Caco-2 (cell line): ENCODE measurements at regions not wholly inside any gene's neighbourhood (a gene's known extent, or its start where the extent isn't known, plus 50 kb on each side); places are given as distances from the start of the nearest gene placed in this dataset.

Experiments
- BruUV-seq: library from RNA; stranded (reverse); fragments of 400-500 nt; replicated peaks from 2 replicates; lab custom pipeline; 2021; lab: Mats Ljungman, UMichigan
- CTCF ChIA-PET: fragments of 300-600 bp; sonication (Branson Sonifier 250); formaldehyde crosslinking; loops from one replicate; lab custom pipeline; 2022; ENCODE audit warnings: antibody characterized with exemption; lab: Charles Lee
- POLR2A ChIA-PET: fragments of 300-600 bp; sonication (Branson Sonifier 250); formaldehyde crosslinking; loops from one replicate; lab custom pipeline; 2022; ENCODE audit warnings: antibody characterized with exemption; lab: Charles Lee
- DNase-seq, 2 experiments: peaks; one replicate each; pipeline versions ENCODE4 v3.0.0 to v3.0.0-alpha.2; 2020 to 2022
- H3K27me3 ChIP-seq: replicated peaks from 2 replicates; pipeline ENCODE4 v1.6.0; 2011; ENCODE audit warnings: low read length; ENCODE audit not compliant: control insufficient read depth, insufficient read depth
- H3K36me3 ChIP-seq: 2 replicates; pipeline ENCODE4 v1.5.1; 2011; ENCODE audit warnings: low read length; ENCODE audit not compliant: control insufficient read depth, insufficient read depth
- H3K4me1 ChIP-seq: fragments of 250-450 bp; sonication (Bioruptor Pico); 2 replicates; pipeline ENCODE4 v1.5.1; 2020; ENCODE audit warnings: mild to moderate bottlenecking
- H3K4me3 ChIP-seq: 2 replicates; pipeline ENCODE4 v1.5.1; 2011; ENCODE audit warnings: low read depth, mild to moderate bottlenecking, control low read depth, low read length
- H3K9me3 ChIP-seq: fragments of 250-450 bp; sonication (Bioruptor Pico); 2 replicates; pipeline ENCODE4 v1.5.1; 2020; ENCODE audit warnings: mild to moderate bottlenecking, moderate library complexity
- H3K27ac Mint-ChIP-seq: one replicate; pipeline ENCODE4 v1.8.0; 2022; ENCODE audit warnings: mixed read lengths; ENCODE audit not compliant: unreplicated experiment
- H3K27me3 Mint-ChIP-seq: one replicate; pipeline ENCODE4 v1.8.0; 2022; ENCODE audit warnings: mixed read lengths; ENCODE audit not compliant: insufficient read depth, unreplicated experiment
- H3K36me3 Mint-ChIP-seq: one replicate; pipeline ENCODE4 v1.8.0; 2022; ENCODE audit warnings: mild to moderate bottlenecking, mixed read lengths; ENCODE audit not compliant: insufficient read depth, unreplicated experiment
- H3K4me1 Mint-ChIP-seq: one replicate; pipeline ENCODE4 v1.8.0; 2022; ENCODE audit warnings: low read depth, mixed read lengths; ENCODE audit not compliant: unreplicated experiment
- H3K4me3 Mint-ChIP-seq: one replicate; pipeline ENCODE4 v1.8.0; 2022; ENCODE audit warnings: mild to moderate bottlenecking, moderate library complexity, mixed read lengths; ENCODE audit not compliant: unreplicated experiment
- H3K9me3 Mint-ChIP-seq: one replicate; pipeline ENCODE4 v1.8.0; 2022; ENCODE audit warnings: mixed read lengths; ENCODE audit not compliant: unreplicated experiment
- intact Hi-C: fragments of 100-400 bp; cut with micrococcal nuclease; formaldehyde crosslinking; loops from one replicate; pipeline ENCODE4 v1.10.0; 2022; ENCODE audit not compliant: unreplicated experiment
- TF ChIP-seq, protein P1 (sequence below), 2 experiments: fragments of 200-600 bp in 1 of 2; IDR thresholded peaks; 1 replicate in 1 of 2; 2 replicates in 1 of 2; pipeline versions ENCODE4 v1.5.1 to v1.8.0; 2011 to 2022; ENCODE audit warnings: antibody characterized with exemption in 1 of 2, control low read depth in 1 of 2, inconsistent platforms in 1 of 2, low read depth in 1 of 2, low read length in 1 of 2, mild to moderate bottlenecking in 1 of 2, moderate library complexity in 1 of 2; ENCODE audit not compliant: insufficient read depth in 1 of 2, severe bottlenecking in 1 of 2, unreplicated experiment in 1 of 2

DNA sequence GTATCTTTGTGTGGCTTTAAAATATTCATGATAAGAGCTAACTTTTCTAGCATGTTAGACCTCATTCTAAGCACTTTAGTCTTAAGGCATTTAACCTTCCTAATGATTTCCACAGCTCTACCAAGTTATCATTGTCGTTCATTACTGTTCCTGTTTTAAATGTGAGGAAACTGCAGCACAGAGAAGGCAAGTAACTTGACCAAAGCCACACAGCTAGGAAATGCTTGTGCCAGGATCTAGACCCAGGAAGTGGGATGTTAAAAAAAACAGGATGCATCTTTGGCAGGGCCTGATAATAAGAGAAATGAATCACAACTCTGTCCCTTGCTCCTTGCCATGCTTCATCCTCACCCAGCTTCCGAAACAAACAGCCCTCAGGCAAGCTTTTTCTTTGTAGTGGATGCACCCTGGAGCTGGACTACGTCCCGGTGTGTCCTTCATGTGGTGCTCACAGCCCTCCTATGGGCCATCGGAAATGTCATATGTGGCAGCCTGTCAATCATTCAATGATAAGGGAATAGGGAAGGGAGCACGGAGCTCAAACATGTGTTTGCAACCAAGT is 196.9 kb upstream of the RREB1 start:
- POLR2A ChIA-PET: no interaction called here
- Histone ChIP-seq H3K36me3 (no peaks in the 10 kb centered on the region), H3K4me3 (no peak overlapping the region), H3K27me3 (no peaks in the 10 kb centered on the region), H3K9me3 (no peaks in the 10 kb centered on the region), H3K4me1 (no peaks in the 10 kb centered on the region)
- H3K9me3 Mint-ChIP-seq: no peaks in the 10 kb centered on the region
- no peaks in the 10 kb centered on the region for H3K27me3 Mint-ChIP-seq
- no peaks in the 10 kb centered on the region for H3K36me3 Mint-ChIP-seq
- no peak overlapping the region for H3K4me3 Mint-ChIP-seq
- DNase-seq: no peak
- CTCF ChIA-PET: interaction anchor here (0.6 kb wide), 1 partner anchor 955 kb away, joined by 3 read pairs; no protein-coding TSS in a partner anchor
- intact Hi-C loops: loop anchor here (10.0 kb wide), 1 partner anchor 186 kb away; no protein-coding TSS in a partner anchor
- TF ChIP-seq, protein P1, sequence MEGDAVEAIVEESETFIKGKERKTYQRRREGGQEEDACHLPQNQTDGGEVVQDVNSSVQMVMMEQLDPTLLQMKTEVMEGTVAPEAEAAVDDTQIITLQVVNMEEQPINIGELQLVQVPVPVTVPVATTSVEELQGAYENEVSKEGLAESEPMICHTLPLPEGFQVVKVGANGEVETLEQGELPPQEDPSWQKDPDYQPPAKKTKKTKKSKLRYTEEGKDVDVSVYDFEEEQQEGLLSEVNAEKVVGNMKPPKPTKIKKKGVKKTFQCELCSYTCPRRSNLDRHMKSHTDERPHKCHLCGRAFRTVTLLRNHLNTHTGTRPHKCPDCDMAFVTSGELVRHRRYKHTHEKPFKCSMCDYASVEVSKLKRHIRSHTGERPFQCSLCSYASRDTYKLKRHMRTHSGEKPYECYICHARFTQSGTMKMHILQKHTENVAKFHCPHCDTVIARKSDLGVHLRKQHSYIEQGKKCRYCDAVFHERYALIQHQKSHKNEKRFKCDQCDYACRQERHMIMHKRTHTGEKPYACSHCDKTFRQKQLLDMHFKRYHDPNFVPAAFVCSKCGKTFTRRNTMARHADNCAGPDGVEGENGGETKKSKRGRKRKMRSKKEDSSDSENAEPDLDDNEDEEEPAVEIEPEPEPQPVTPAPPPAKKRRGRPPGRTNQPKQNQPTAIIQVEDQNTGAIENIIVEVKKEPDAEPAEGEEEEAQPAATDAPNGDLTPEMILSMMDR (IDR thresholded peaks at IDR 0.05; ENCODE audit: insufficient read depth in 1 of 2, low read depth in 1 of 2, low read length in 1 of 2, severe bottlenecking in 1 of 2, unreplicated experiment in 1 of 2): no peak
- BruUV-seq: no TSS peak
- H3K27ac Mint-ChIP-seq: no peak overlapping the region
- H3K4me1 Mint-ChIP-seq: no peaks in the 10 kb centered on the region

DNA sequence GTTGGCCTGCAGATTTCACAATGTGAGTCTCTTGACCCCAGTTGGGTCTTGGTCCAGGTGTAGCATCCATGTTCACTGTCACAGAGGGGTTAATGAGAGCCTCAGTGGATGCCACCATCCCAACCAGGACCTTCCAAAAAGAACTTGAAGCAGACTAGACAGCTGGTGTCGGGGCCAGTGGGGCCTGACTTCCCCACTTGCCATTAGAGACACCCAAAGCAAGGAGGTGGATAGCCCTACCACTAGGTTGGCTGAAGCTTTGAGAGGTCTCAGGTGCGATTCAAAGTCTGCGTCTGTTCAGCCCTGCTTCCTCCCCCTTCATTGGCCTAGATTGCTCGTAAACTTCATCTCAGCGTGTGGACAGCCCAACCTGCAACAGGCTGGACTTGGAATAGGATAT is 196.4 kb upstream of the RREB1 start:
- Mint-ChIP-seq H3K4me1 (peaks cover 6% of the 10 kb centered on the region), H3K4me3 (no peak overlapping the region), H3K27me3 (no peaks in the 10 kb centered on the region), H3K9me3 (no peaks in the 10 kb centered on the region), H3K36me3 (no peaks in the 10 kb centered on the region), H3K27ac (no peak overlapping the region)
- intact Hi-C loops: loop anchor here (10.0 kb wide), 1 partner anchor 187 kb away; no protein-coding TSS in a partner anchor
- POLR2A ChIA-PET: no interaction called here
- BruUV-seq: no TSS peak
- no peaks in the 10 kb centered on the region for H3K4me1 ChIP-seq
- CTCF ChIA-PET: no interaction called here
- no peak for DNase-seq
- H3K9me3 ChIP-seq: no peaks in the 10 kb centered on the region
- H3K36me3 ChIP-seq: no peaks in the 10 kb centered on the region
- TF ChIP-seq, protein P1 (IDR thresholded peaks at IDR 0.05; ENCODE audit: insufficient read depth in 1 of 2, low read depth in 1 of 2, low read length in 1 of 2, severe bottlenecking in 1 of 2, unreplicated experiment in 1 of 2): no peak
- no peak overlapping the region for H3K4me3 ChIP-seq
- H3K27me3 ChIP-seq: no peaks in the 10 kb centered on the region

DNA sequence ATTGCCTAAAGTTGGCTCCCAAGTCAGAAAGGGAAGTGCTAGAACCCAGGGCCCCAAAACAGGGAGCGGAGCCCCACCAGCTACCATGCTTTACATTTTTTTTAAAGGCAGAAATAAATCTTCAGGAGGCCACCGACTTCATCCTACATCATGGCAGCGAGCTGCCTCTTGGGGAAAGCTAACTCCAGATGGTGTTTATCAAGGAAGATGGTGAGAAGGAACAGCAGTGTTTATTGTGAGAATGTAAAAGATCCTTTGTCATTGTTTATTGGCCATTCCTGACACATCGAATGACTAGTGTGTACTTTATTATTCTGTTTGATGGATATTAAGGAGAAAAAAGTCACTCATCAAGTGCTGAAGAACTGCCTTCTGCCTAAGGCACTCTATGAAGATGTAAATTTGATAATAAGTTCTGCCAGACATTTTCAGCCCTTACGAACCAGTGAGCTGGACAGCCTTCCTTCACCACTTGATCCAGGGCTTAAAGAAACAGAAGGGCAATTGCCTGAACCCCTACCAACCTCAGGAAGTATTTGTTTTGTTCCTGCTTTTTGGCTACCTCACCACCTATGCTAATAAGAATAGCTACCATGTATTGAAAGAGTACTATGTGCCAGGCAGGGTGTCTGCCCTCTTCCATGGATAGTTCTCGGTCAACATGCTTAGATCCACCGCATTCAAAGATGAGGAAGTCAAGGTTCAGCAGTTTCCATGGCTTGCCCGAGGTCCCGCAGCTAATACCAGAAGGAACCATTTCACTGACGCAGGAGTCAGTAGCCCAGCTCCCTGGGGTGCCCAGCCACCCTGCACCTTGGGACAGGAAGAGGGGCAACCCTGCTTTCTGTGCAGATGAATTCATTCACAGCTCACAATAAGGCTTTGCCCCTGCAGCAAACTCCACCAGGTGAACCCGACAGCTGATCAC is 194.7 kb upstream of the RREB1 start:
- H3K36me3 Mint-ChIP-seq: no peaks in the 10 kb centered on the region
- TF ChIP-seq, protein P1 (IDR thresholded peaks at IDR 0.05; ENCODE audit: insufficient read depth in 1 of 2, low read depth in 1 of 2, low read length in 1 of 2, severe bottlenecking in 1 of 2, unreplicated experiment in 1 of 2): no peak

More for the DNA sequence above, 194.7 kb upstream of the RREB1 start:
- CTCF ChIA-PET: no interaction called here
- peaks cover 6% of the 10 kb centered on the region for H3K4me1 Mint-ChIP-seq
- H3K4me3 ChIP-seq: no peak overlapping the region
- H3K27me3 ChIP-seq: no peaks in the 10 kb centered on the region
- POLR2A ChIA-PET: no interaction called here
- intact Hi-C loops: loop anchor here (10.0 kb wide), 1 partner anchor 188 kb away; no protein-coding TSS in a partner anchor
- no TSS peak for BruUV-seq
- no peak overlapping the region for H3K4me3 Mint-ChIP-seq
- no peaks in the 10 kb centered on the region for H3K9me3 ChIP-seq
- H3K27me3 Mint-ChIP-seq: no peaks in the 10 kb centered on the region
- H3K36me3 ChIP-seq: no peaks in the 10 kb centered on the region
- H3K4me1 ChIP-seq: no peaks in the 10 kb centered on the region
- no peak overlapping the region for H3K27ac Mint-ChIP-seq
- no peak for DNase-seq
- no peaks in the 10 kb centered on the region for H3K9me3 Mint-ChIP-seq
